ENCODE measurements at regions not wholly inside any gene's neighbourhood (a gene's known extent, or its start where the extent isn't known, plus 50 kb on each side); places are given as distances from the start of the nearest gene placed in this dataset.

DNA sequence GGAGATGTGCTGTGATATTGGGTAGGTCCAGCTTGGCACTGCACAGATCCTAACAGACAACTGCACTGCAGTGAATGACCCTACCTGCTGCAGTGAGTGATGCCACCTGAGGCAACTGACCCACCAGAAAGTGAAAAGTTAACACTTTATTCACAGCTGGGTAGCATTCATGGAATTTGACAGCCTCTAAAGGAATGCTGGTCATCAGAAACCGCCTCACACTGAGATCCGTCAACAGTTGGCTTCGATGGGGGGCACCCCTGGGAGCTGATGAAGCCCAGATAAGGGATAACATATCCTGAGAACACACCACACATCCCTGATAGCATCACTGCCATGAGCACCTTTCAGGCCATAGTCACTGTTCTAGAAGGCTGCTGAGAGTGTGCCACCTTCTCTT is 272.4 kb upstream of the CRY1 start:
- TF ChIP-seq, protein P1, sequence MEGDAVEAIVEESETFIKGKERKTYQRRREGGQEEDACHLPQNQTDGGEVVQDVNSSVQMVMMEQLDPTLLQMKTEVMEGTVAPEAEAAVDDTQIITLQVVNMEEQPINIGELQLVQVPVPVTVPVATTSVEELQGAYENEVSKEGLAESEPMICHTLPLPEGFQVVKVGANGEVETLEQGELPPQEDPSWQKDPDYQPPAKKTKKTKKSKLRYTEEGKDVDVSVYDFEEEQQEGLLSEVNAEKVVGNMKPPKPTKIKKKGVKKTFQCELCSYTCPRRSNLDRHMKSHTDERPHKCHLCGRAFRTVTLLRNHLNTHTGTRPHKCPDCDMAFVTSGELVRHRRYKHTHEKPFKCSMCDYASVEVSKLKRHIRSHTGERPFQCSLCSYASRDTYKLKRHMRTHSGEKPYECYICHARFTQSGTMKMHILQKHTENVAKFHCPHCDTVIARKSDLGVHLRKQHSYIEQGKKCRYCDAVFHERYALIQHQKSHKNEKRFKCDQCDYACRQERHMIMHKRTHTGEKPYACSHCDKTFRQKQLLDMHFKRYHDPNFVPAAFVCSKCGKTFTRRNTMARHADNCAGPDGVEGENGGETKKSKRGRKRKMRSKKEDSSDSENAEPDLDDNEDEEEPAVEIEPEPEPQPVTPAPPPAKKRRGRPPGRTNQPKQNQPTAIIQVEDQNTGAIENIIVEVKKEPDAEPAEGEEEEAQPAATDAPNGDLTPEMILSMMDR (conservative IDR thresholded peaks at IDR 0.05 in 1 of 2, IDR thresholded peaks at IDR 0.05 in 1 of 2; ENCODE audit: low read depth in 1 of 2, low read length in 2 of 2) = no peak
- no peak for TF ChIP-seq EZH2 (IDR thresholded peaks at IDR 0.05; ENCODE audit: low read length, missing control alignments)

Data from fibroblast of lung (primary cell).